Mucosa of descending colon (tissue), 3 donors: ENCODE measurements at regions not wholly inside any gene's neighbourhood (a gene's known extent, or its start where the extent isn't known, plus 50 kb on each side); places are given as distances from the start of the nearest gene placed in this dataset.

Experiments
- ATAC-seq: fragments of 200-7000 bp; cut with Tn5 transposase; one replicate; pipeline ENCODE4 v1.9.1; 2020; ENCODE audit warnings: mild to moderate bottlenecking, moderate library complexity
- DNase-seq, 3 donors: peaks; one replicate each; pipeline ENCODE4 v3.0.0-alpha.2; 2020
- H3K36me3 ChIP-seq: fragments of 200-600 bp; one replicate; pipeline ENCODE4 v1.8.0; 2021; ENCODE audit warnings: low read depth, mild to moderate bottlenecking
- H3K4me1 ChIP-seq: fragments of 200-600 bp; one replicate; pipeline ENCODE4 v1.8.0; 2021; ENCODE audit warnings: low read depth, mild to moderate bottlenecking
- H3K4me3 ChIP-seq: fragments of 200-600 bp; one replicate; pipeline ENCODE4 v1.8.0; 2021; ENCODE audit warnings: mild to moderate bottlenecking
- H3K9me3 ChIP-seq: fragments of 200-600 bp; one replicate; pipeline ENCODE4 v1.8.0; 2021; ENCODE audit warnings: mild to moderate bottlenecking
- intact Hi-C, 2 donors: fragments of 100-400 bp; cut with DNase I in 1 of 2; cut with micrococcal nuclease in 1 of 2; formaldehyde crosslinking; loops; one replicate each; pipeline versions ENCODE4 v1.11.0 to v1.11.1; 2022; cut with DNase I, micrococcal nuclease
- TF ChIP-seq, protein P1 (sequence below): fragments of 200-600 bp; IDR thresholded peaks from one replicate; pipeline ENCODE4 v1.8.0; 2022; ENCODE audit warnings: antibody characterized with exemption, mild to moderate bottlenecking
- donor health status: DM: no; HTN: no; CAD: no; lungs with moderate emphysema.
- donor health status: DM: no; HTN: no; CAD: no.
- donor health status: DM: no; HTN: yes; CAD: no.

DNA sequence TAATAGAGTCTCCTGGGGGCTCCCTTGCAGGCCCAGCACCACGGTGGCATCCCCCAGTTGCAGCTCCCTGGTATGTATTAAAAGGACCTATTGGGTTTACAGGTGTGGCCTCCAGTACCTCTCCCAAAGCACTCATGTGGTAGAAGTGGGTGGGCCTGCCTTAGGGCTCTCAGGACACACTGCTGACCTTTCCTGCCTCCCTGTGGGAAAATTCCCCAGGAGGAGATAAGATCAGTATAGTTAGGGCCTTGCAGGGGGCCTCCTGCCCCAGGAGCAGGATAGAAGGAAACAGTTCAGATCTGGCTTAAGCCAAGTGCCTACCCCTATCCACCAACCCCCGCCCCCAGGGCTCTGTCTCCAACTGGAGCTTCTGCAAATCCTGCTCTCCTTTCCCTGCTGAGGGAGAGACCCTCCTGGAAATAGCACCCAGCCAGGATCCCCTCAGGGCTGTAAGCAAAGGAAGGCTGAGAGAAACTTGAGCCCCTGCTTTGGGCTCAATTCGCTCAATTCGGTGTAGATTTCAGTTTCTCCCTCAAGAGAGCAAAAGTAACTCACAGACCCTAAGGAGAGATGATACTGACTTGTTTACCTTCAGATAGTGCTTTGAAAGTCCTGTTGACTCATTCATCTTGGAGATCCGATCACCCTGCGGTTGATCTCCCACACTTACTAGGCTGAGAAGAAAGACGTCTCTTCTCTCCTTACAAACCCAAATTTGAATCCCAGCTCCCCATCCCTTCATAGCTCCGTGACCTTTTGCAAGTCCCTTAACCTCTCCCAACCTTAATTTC is 130.6 kb downstream of the WDR11 start:
- Histone ChIP-seq H3K36me3 (no peaks in the 10 kb centered on the region), H3K4me1 (peaks cover 16% of the 10 kb centered on the region), H3K9me3 (no peaks in the 10 kb centered on the region), H3K4me3 (no peak overlapping the region)
- ATAC-seq (no peak), DNase-seq (no peak)
- intact Hi-C loops: no loop called here
- TF ChIP-seq, protein P1, sequence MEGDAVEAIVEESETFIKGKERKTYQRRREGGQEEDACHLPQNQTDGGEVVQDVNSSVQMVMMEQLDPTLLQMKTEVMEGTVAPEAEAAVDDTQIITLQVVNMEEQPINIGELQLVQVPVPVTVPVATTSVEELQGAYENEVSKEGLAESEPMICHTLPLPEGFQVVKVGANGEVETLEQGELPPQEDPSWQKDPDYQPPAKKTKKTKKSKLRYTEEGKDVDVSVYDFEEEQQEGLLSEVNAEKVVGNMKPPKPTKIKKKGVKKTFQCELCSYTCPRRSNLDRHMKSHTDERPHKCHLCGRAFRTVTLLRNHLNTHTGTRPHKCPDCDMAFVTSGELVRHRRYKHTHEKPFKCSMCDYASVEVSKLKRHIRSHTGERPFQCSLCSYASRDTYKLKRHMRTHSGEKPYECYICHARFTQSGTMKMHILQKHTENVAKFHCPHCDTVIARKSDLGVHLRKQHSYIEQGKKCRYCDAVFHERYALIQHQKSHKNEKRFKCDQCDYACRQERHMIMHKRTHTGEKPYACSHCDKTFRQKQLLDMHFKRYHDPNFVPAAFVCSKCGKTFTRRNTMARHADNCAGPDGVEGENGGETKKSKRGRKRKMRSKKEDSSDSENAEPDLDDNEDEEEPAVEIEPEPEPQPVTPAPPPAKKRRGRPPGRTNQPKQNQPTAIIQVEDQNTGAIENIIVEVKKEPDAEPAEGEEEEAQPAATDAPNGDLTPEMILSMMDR: no peak

DNA sequence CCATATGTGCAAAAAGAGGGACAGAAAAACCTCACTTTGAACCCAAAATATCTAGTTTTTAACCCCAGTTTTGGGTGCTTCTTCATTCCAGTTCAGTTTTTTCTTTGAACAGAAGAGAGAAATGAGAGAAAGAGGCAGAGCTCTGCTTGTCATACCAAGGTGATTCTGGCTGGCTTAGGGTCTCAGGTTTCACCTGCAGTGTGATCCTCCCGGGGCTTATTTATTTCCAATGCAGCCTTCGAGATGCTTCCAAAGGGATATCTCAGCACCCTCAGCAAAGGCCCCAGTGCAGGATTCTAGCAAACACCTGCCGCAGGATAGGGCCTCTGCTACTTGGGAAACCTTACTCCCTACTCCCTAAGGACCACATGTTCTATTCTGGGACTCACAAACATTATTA is 131.3 kb downstream of the WDR11 start:
- no peaks in the 10 kb centered on the region for H3K9me3 ChIP-seq
- intact Hi-C loops: no loop called here
- no peak for DNase-seq
- H3K4me3 ChIP-seq: no peak overlapping the region
- no peaks in the 10 kb centered on the region for H3K36me3 ChIP-seq
- peaks cover 16% of the 10 kb centered on the region for H3K4me1 ChIP-seq
- no peak for ATAC-seq
- TF ChIP-seq, protein P1: no peak

DNA sequence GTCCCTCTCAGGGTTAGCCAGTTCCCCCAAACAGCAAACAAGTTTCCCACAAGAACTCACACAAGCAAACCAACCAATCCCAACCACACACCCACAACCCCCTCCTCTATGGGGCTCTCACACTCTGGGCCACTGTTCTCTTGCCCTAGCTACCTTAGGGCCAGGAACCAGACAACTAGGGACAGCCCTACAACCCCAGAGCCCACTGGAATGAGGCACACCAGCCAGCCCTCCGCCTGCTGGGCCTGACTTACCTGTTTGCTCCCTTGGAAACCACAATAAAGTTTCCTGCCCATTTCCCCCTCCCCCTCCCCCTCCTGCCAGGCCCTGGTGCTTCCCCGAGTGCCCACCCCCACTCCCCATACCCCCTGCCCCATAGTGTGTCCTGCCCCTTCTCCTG is 132.6 kb downstream of the WDR11 start:
- Histone ChIP-seq H3K9me3 (no peaks in the 10 kb centered on the region), H3K36me3 (no peaks in the 10 kb centered on the region), H3K4me1 (peaks cover 9% of the 10 kb centered on the region), H3K4me3 (no peak overlapping the region)
- TF ChIP-seq, protein P1: no peak
- DNase-seq (no peak), ATAC-seq (no peak)
- intact Hi-C loops: no loop called here

DNA sequence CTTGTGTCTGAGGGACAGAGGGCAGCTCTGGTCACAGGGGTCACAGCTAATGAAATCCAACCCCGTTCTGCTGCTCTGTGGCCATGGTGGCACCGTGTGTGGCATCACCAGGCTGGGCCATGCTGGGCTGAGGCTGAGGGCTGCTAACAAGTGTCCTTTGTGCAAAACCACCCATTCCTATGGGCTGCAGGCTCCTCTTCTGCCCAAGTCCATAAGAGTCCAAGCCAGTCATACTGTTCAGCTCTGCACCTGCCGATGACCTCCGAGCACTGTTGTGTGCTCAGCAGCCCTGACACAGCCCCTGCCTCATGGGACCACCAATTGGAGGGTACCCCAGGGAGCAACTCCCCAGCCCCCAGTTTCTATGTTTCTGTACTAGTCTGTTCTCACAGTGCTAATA is 133.1 kb downstream of the WDR11 start:
- intact Hi-C loops: no loop called here
- Histone ChIP-seq H3K4me1 (peaks cover 4% of the 10 kb centered on the region), H3K36me3 (no peaks in the 10 kb centered on the region), H3K9me3 (peaks cover under 1% of the 10 kb centered on the region), H3K4me3 (no peak overlapping the region)
- TF ChIP-seq, protein P1: no peak
- no peak for DNase-seq
- ATAC-seq: no peak

DNA sequence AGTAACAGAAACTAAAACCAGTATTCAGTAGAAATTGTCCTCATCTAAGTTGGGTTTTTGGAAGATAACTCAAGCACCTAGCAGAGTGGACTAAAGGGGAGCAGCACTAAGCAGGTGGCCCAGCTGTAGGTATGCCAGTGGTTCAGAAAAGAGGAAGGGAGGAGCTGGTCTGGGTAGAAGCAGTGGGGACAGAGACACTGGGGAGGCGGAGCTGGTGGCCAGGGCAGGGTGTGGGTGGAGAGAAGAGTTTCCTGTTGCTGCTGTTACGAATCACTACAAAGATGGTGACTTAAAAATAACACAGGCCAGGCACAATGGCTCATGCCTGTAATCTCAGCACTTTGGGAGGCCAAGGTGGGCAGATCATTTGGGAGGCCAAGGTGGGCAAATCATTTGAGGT is 136.2 kb downstream of the WDR11 start:
- H3K4me3 ChIP-seq: no peak overlapping the region
- no peaks in the 10 kb centered on the region for H3K36me3 ChIP-seq
- DNase-seq: no peak
- TF ChIP-seq, protein P1: no peak
- H3K4me1 ChIP-seq: no peaks in the 10 kb centered on the region
- intact Hi-C loops: no loop called here
- peaks cover 8% of the 10 kb centered on the region for H3K9me3 ChIP-seq
- ATAC-seq: peak; percentile 41

DNA sequence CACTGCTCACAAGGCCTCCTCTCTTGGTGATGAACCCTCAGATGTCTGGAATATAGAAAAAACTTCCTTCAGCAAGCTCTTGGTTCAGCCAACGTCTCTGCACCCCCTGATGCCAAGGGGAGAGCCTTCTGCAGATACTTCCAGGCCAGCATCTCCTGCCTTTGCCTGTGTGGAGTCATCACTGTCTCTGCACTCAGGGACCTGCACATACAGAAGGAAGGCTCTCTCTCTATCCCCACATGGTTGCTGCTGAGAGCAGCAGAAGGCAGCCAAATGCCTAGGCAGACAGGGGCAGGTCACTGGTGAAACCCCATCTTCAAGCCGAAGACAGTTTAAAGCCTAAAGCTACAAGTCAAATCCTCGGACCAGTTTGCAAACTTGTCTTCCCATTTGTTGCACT is 137.6 kb downstream of the WDR11 start:
- H3K36me3 ChIP-seq: no peaks in the 10 kb centered on the region
- no peak overlapping the region for H3K4me3 ChIP-seq
- DNase-seq: no peak
- TF ChIP-seq, protein P1: no peak
- H3K9me3 ChIP-seq: peaks cover 9% of the 10 kb centered on the region
- no peak for ATAC-seq
- intact Hi-C loops: no loop called here
- H3K4me1 ChIP-seq: no peaks in the 10 kb centered on the region
